HCT116 (cell line): ENCODE measurements at regions not wholly inside any gene's neighbourhood (a gene's known extent, or its start where the extent isn't known, plus 50 kb on each side); places are given as distances from the start of the nearest gene placed in this dataset.

Experiments used
- ATAC-seq: fragments of 200-7000 bp; cut with Tn5 transposase; 2 replicates; pipeline ENCODE4 v1.9.1; 2020; ENCODE audit warnings: mild to moderate bottlenecking, moderate library complexity
- BruUV-seq: library from RNA; stranded (reverse); fragments of 400-500 nt; replicated peaks from 2 replicates; lab custom pipeline; 2021; lab: Mats Ljungman, UMichigan
- CTCF ChIA-PET: fragments of 300-600 bp; sonication (Branson Sonifier 250); formaldehyde crosslinking; loops from one replicate; lab custom pipeline; 2021; ENCODE audit warnings: antibody characterized with exemption; lab: Charles Lee
- POLR2A ChIA-PET: fragments of 300-600, 350-600 bp; sonication (Branson Sonifier 250); formaldehyde crosslinking; loops from one replicate; lab custom pipeline; 2021; ENCODE audit warnings: antibody characterized with exemption; lab: Charles Lee
- RAD21 ChIA-PET, 2 experiments: fragments of 300-600 bp; sonication (Branson Sonifier 250); formaldehyde crosslinking; loops; one replicate each; lab custom pipeline; 2023; ENCODE audit warnings: low total read pairs in 2 of 2; ENCODE audit not compliant: uncharacterized antibody in 2 of 2, unreplicated experiment in 2 of 2, low non-redundant PET in 1 of 2; lab: Charles Lee
- DNase-seq: peaks from one replicate; pipeline ENCODE4 v3.0.0-alpha.2; 2010; ENCODE audit warnings: low read depth, low spot score
- H2AFZ ChIP-seq: fragments of 200-600 bp; shearing (Covaris generic), sonication (generic); 2 replicates; pipeline ENCODE4 v1.6.1; 2017; ENCODE audit warnings: low read depth, mixed run types, mixed read lengths, antibody characterized with exemption, low read length; ENCODE audit not compliant: poor library complexity, severe bottlenecking
- H3K27ac ChIP-seq: 2 replicates; pipeline ENCODE4 v1.5.1; 2012; ENCODE audit warnings: low read depth, low read length
- H3K27me3 ChIP-seq: fragments of 200-600 bp; sonication (generic); 2 replicates; pipeline ENCODE4 v1.6.1; 2016; ENCODE audit warnings: mixed run types, low read length, mixed read lengths; ENCODE audit not compliant: insufficient read depth
- H3K36me3 ChIP-seq, 2 experiments: fragments of 200-500 bp in 1 of 2; fragments of 200-600 bp in 1 of 2; sonication (Bioruptor generic) in 1 of 2; sonication (generic) in 1 of 2; 2 replicates each; pipeline versions ENCODE4 v1.5.1 to v1.6.1; 2014 to 2016; ENCODE audit warnings: low read length in 2 of 2, inconsistent platforms in 1 of 2, mixed read lengths in 1 of 2, mixed run types in 1 of 2; ENCODE audit not compliant: insufficient read depth in 2 of 2, control insufficient read depth in 1 of 2
- H3K4me1 ChIP-seq, 2 experiments: fragments of 200-600 bp in 1 of 2; sonication (generic) in 1 of 2; 2 replicates each; pipeline versions ENCODE4 v1.5.1 to v1.6.1; 2012 to 2017; ENCODE audit warnings: low read length in 2 of 2, inconsistent platforms in 1 of 2, mild to moderate bottlenecking in 1 of 2, mixed read lengths in 1 of 2, mixed run types in 1 of 2, moderate library complexity in 1 of 2; ENCODE audit not compliant: insufficient read depth in 2 of 2, control insufficient read depth in 1 of 2
- H3K4me2 ChIP-seq: fragments of 200-600 bp; sonication (generic); 2 replicates; pipeline ENCODE4 v1.6.1; 2017; ENCODE audit warnings: mixed run types, low read length, mixed read lengths
- H3K4me3 ChIP-seq, 2 experiments: fragments of 200-600 bp in 1 of 2; sonication (generic) in 1 of 2; replicated peaks in 1 of 2; 2 replicates each; pipeline ENCODE4 v1.5.1; 2011 to 2016; ENCODE audit warnings: low read length in 2 of 2, control low read depth in 1 of 2, low read depth in 1 of 2, mild to moderate bottlenecking in 1 of 2, mixed read lengths in 1 of 2, mixed run types in 1 of 2
- H3K79me2 ChIP-seq: fragments of 200-600 bp; sonication (generic); 2 replicates; pipeline ENCODE4 v1.6.1; 2017; ENCODE audit warnings: mild to moderate bottlenecking, mixed run types, low read length, moderate library complexity, mixed read lengths; ENCODE audit not compliant: insufficient read depth
- H3K9ac ChIP-seq: fragments of 200-600 bp; sonication (generic); 2 replicates; pipeline ENCODE4 v1.6.1; 2016; ENCODE audit warnings: low read length, mixed read lengths
- H3K9me2 ChIP-seq: fragments of 200-600 bp; sonication (generic), shearing (Covaris generic); 2 replicates; pipeline ENCODE4 v1.6.1; 2017; ENCODE audit warnings: mixed run types, mild to moderate bottlenecking, moderate library complexity; ENCODE audit not compliant: insufficient read depth
- H3K9me3 ChIP-seq, 2 experiments: fragments of 200-500 bp in 1 of 2; fragments of 200-600 bp in 1 of 2; sonication (Bioruptor generic) in 1 of 2; sonication (generic) in 1 of 2; 2 replicates each; pipeline ENCODE4 v1.6.1; 2014 to 2017; ENCODE audit warnings: low read length in 2 of 2, mixed read lengths in 2 of 2, inconsistent platforms in 1 of 2, low read depth in 1 of 2, mild to moderate bottlenecking in 1 of 2, mixed run types in 1 of 2, moderate library complexity in 1 of 2; ENCODE audit not compliant: control insufficient read depth in 1 of 2, insufficient read depth in 1 of 2
- H4K20me1 ChIP-seq: fragments of 200-600 bp; sonication (generic), shearing (Covaris generic); 2 replicates; pipeline ENCODE4 v1.6.1; 2017; ENCODE audit warnings: mixed run types, mild to moderate bottlenecking, moderate library complexity; ENCODE audit not compliant: insufficient read depth
- ATF3 ChIP-seq: IDR thresholded peaks from 2 replicates; pipeline ENCODE4 v1.6.1; 2012
- CEBPB ChIP-seq: IDR thresholded peaks from 2 replicates; pipeline ENCODE4 v1.6.1; 2012; ENCODE audit warnings: low read depth
- CTCF ChIP-seq, 3 experiments: fragments of 200-600 bp in 1 of 3; sonication (generic) in 1 of 3; IDR thresholded peaks in 2 of 3; conservative IDR thresholded peaks in 1 of 3; 2 replicates each; pipeline ENCODE4 v1.5.1; 2012 to 2017; ENCODE audit warnings: low read depth in 2 of 3, low read length in 2 of 3, antibody characterized with exemption in 1 of 3, borderline replicate concordance in 1 of 3, control low read depth in 1 of 3, mild to moderate bottlenecking in 1 of 3, mixed read lengths in 1 of 3, mixed run types in 1 of 3, moderate library complexity in 1 of 3; ENCODE audit not compliant: insufficient read depth in 1 of 3
- EGR1 ChIP-seq: IDR thresholded peaks from 2 replicates; pipeline ENCODE4 v1.6.1; 2012; ENCODE audit warnings: low read depth
- EZH2phosphoT487 ChIP-seq: fragments of 200-600 bp; IDR thresholded peaks from 2 replicates; pipeline ENCODE4 v1.6.1; 2018; ENCODE audit warnings: antibody characterized with exemption, borderline replicate concordance
- FOSL1 ChIP-seq: IDR thresholded peaks from 2 replicates; pipeline ENCODE4 v1.6.1; 2012; ENCODE audit warnings: low read depth
- JUND ChIP-seq: IDR thresholded peaks from 2 replicates; pipeline ENCODE4 v1.6.1; 2012
- MAX ChIP-seq: IDR thresholded peaks from 2 replicates; pipeline ENCODE4 v1.6.1; 2012
- POLR2A ChIP-seq: IDR thresholded peaks from 2 replicates; pipeline ENCODE4 v1.7.0; 2011; ENCODE audit warnings: borderline replicate concordance; ENCODE audit not compliant: insufficient read depth, insufficient read length; ENCODE audit errors: extremely low read depth
- POLR2AphosphoS5 ChIP-seq: IDR thresholded peaks from 2 replicates; pipeline ENCODE4 v1.6.1; 2011; ENCODE audit warnings: mild to moderate bottlenecking, low read depth, low read length, moderate library complexity
- RAD21 ChIP-seq: IDR thresholded peaks from 2 replicates; pipeline ENCODE4 v1.6.1; 2012; ENCODE audit warnings: low read depth, mild to moderate bottlenecking
- REST ChIP-seq: IDR thresholded peaks from 2 replicates; pipeline ENCODE4 v1.6.1; 2012; ENCODE audit warnings: low read depth
- SIN3A ChIP-seq: IDR thresholded peaks from 2 replicates; pipeline ENCODE4 v1.6.1; 2012; ENCODE audit warnings: low read depth
- SP1 ChIP-seq: IDR thresholded peaks from 2 replicates; pipeline ENCODE4 v1.6.1; 2012; ENCODE audit warnings: low read depth
- SRF ChIP-seq: IDR thresholded peaks from 2 replicates; pipeline ENCODE4 v1.6.1; 2012; ENCODE audit warnings: low read depth
- TCF7L2 ChIP-seq: IDR thresholded peaks from 2 replicates; pipeline ENCODE4 v1.7.0; 2011; ENCODE audit warnings: borderline replicate concordance, inconsistent platforms; ENCODE audit not compliant: insufficient read depth, insufficient read length; ENCODE audit errors: extremely low read depth
- YY1 ChIP-seq: IDR thresholded peaks from 2 replicates; pipeline ENCODE4 v1.6.1; 2011; ENCODE audit warnings: low read length, low read depth, moderate library complexity, mild to moderate bottlenecking; ENCODE audit not compliant: insufficient replicate concordance; ENCODE audit errors: extremely low read depth
- ZBTB33 ChIP-seq: IDR thresholded peaks from 2 replicates; pipeline ENCODE4 v1.6.1; 2011; ENCODE audit warnings: mild to moderate bottlenecking, low read length, moderate library complexity; ENCODE audit not compliant: insufficient replicate concordance; ENCODE audit errors: extremely low read depth
- ZFX ChIP-seq: fragments of 450-650 bp; IDR thresholded peaks from 2 replicates; pipeline ENCODE4 v1.6.1; 2017
- ZNF274 ChIP-seq: fragments of 200-500 bp; sonication (Bioruptor generic); IDR thresholded peaks from 2 replicates; pipeline ENCODE4 v1.6.1; 2014; ENCODE audit warnings: mild to moderate bottlenecking, low read depth, low read length, inconsistent platforms
- intact Hi-C: fragments of 100-400 bp; cut with micrococcal nuclease; formaldehyde crosslinking; loops from 2 replicates; pipeline ENCODE4 v1.10.0; 2022

GRCh38 chr2:47249157-47249900, 73.0 kb upstream of the CALM2 start:
- Histone ChIP-seq H3K79me2 (no peaks in the 10 kb centered on the region), H3K27me3 (no peaks in the 10 kb centered on the region), H3K4me3 (no peak overlapping the region), H2AFZ (no peak overlapping the region), H3K4me2 (no peak overlapping the region), H3K9me3 (no peaks in the 10 kb centered on the region), H4K20me1 (no peaks in the 10 kb centered on the region), H3K9ac (no peak overlapping the region), H3K36me3 (no peaks in the 10 kb centered on the region), H3K4me1 (peaks cover 9 to 17% of the 10 kb centered on the region in 2 experiments; a peak in 3 of 4 replicates), H3K27ac (no peak overlapping the region), H3K9me2 (no peaks in the 10 kb centered on the region)
- ChIA-PET CTCF (interaction anchor here (0.5 kb wide), 1 partner anchor 67 kb away, joined by 5 read pairs; no protein-coding TSS in a partner anchor), RAD21 (no interaction called here), POLR2A (no interaction called here)
- no peak for DNase-seq
- ATAC-seq, result no peak
- TF ChIP-seq FOSL1 (no peak), CEBPB (no peak), ZNF274 (no peak), MAX (no peak), SRF (no peak), POLR2AphosphoS5 (no peak), JUND (no peak), CTCF (IDR thresholded peaks at IDR 0.05 in 2 of 3, conservative IDR thresholded peaks at IDR 0.05 in 1 of 3; ENCODE audit: borderline replicate concordance in 1 of 3, insufficient read depth in 1 of 3, low read depth in 2 of 3, low read length in 2 of 3) (no peak), EZH2phosphoT487 (no peak), RAD21 (no peak), ATF3 (no peak), REST (no peak), YY1 (no peak), TCF7L2 (no peak), ZFX (no peak), SIN3A (no peak), POLR2A (no peak), ZBTB33 (no peak), EGR1 (no peak), SP1 (no peak)
- intact Hi-C loops, result no loop called here
- BruUV-seq, result no TSS peak
